Vagina (tissue), 2 donors: ENCODE measurements at regions not wholly inside any gene's neighbourhood (a gene's known extent, or its start where the extent isn't known, plus 50 kb on each side); places are given as distances from the start of the nearest gene placed in this dataset.

Experiments used
- CTCF ChIP-seq, 3 experiments: fragments of 450-650 bp in 2 of 3; fragments of 200-600 bp in 1 of 3; sonication (generic) in 1 of 3; IDR thresholded peaks; one replicate each; pipeline ENCODE4 v1.5.1; 2017 to 2019; ENCODE audit warnings: antibody characterized with exemption in 3 of 3, mild to moderate bottlenecking in 2 of 3, moderate library complexity in 2 of 3
- POLR2A ChIP-seq, 2 donors: fragments of 450-650 bp; IDR thresholded peaks; one replicate each; pipeline ENCODE4 v1.6.1; 2017; ENCODE audit warnings: antibody characterized with exemption in 2 of 2, mild to moderate bottlenecking in 2 of 2, moderate library complexity in 2 of 2

GRCh38 chr12:131441060-131441396 is 269.9 kb upstream of the SFSWAP start:
- TF ChIP-seq POLR2A (IDR thresholded peaks at IDR 0.05) (no peak), CTCF (IDR thresholded peaks at IDR 0.05) (no peak)
